Gastroesophageal sphincter (tissue), 4 donors: ENCODE measurements at regions not wholly inside any gene's neighbourhood (a gene's known extent, or its start where the extent isn't known, plus 50 kb on each side); places are given as distances from the start of the nearest gene placed in this dataset.

ENCODE experiments used
- ATAC-seq: fragments of 150-250 bp; one replicate; pipeline ENCODE4 v1.9.1; 2016; ENCODE audit warnings: mild to moderate bottlenecking, moderate library complexity
- H3K27ac ChIP-seq, 4 donors: fragments of 200-600 bp; sonication (generic) in 3 of 4; 1 replicate in 3 of 4; 2 replicates in 1 of 4; pipeline ENCODE4 v1.5.1; 2016 to 2019
- H3K27me3 ChIP-seq: fragments of 200-600 bp; sonication (generic); one replicate; pipeline ENCODE4 v1.5.1; 2019
- H3K36me3 ChIP-seq, 2 donors: fragments of 200-600 bp; sonication (generic); one replicate each; pipeline ENCODE4 v1.5.1; 2019; ENCODE audit warnings: control low read depth in 1 of 2
- H3K4me1 ChIP-seq, 3 donors: fragments of 200-600 bp; sonication (generic); 1 replicate in 2 of 3; 2 replicates in 1 of 3; pipeline ENCODE4 v1.5.1; 2016 to 2019; ENCODE audit warnings: control low read depth in 2 of 3
- H3K4me3 ChIP-seq, 2 donors: fragments of 200-600 bp; sonication (generic); one replicate each; pipeline ENCODE4 v1.5.1; 2019; ENCODE audit warnings: mild to moderate bottlenecking in 1 of 2, moderate library complexity in 1 of 2
- H3K9me3 ChIP-seq, 3 donors: fragments of 200-600 bp; sonication (generic); one replicate each; pipeline ENCODE4 v1.5.1; 2017 to 2019; ENCODE audit warnings: control low read depth in 2 of 3
- CTCF ChIP-seq, 4 experiments: fragments of 200-600 bp in 2 of 4; fragments of 450-650 bp in 2 of 4; sonication (generic) in 1 of 4; IDR thresholded peaks; one replicate each; pipeline ENCODE4 v1.5.1; 2017 to 2019; ENCODE audit warnings: antibody characterized with exemption in 4 of 4, mild to moderate bottlenecking in 2 of 4, moderate library complexity in 2 of 4
- EP300 ChIP-seq: sonication (generic); formaldehyde crosslinking; IDR thresholded peaks from one replicate; pipeline ENCODE4 v1.6.1; 2017; ENCODE audit warnings: antibody characterized with exemption, mild to moderate bottlenecking
- POLR2A ChIP-seq, 2 donors: fragments of 450-650 bp; IDR thresholded peaks; one replicate each; pipeline ENCODE4 v1.6.1; 2017; ENCODE audit warnings: antibody characterized with exemption in 2 of 2, mild to moderate bottlenecking in 2 of 2, moderate library complexity in 1 of 2
- POLR2AphosphoS5 ChIP-seq: sonication (generic); formaldehyde crosslinking; IDR thresholded peaks from one replicate; pipeline ENCODE4 v1.6.1; 2017; ENCODE audit warnings: antibody characterized with exemption
- WGBS, 2 donors: methylation state at CpG; one replicate each; pipeline ENCODE4 v1.1.5; 2018; ENCODE audit warnings: low coverage in 1 of 2; 5-methylcytosine and 5-hydroxymethylcytosine counted together

- H3K27ac ChIP-seq, result peak overlapping the region in 3 of 4 donors; percentile 25 to 50 (median 34)
- TF ChIP-seq POLR2AphosphoS5 (no peak), EP300 (no peak), CTCF (IDR thresholded peaks at IDR 0.05) (no peak), POLR2A (IDR thresholded peaks at IDR 0.05) (no peak)
- 71 to 85% methylated on average over 3 of the region's 3 CpGs for WGBS, 2 donors
- ATAC-seq, result peak; percentile 42
- H3K4me3 ChIP-seq, result no peak overlapping the region
- H3K27me3 ChIP-seq, result no peaks in the 10 kb centered on the region
- H3K9me3 ChIP-seq, result no peaks in the 10 kb centered on the region
- no peaks in the 10 kb centered on the region for H3K36me3 ChIP-seq
- H3K4me1 ChIP-seq, result peaks cover 0 to 32% (median 12%) of the 10 kb centered on the region in 3 donors
These were observed 374.9 kb upstream of the TGFBR2 start for GRCh38 chr3:30231277-30232141.

GRCh38 chr3:30232142-30232541 is 374.3 kb upstream of the TGFBR2 start:
- H3K27me3 ChIP-seq, result no peaks in the 10 kb centered on the region
- ATAC-seq, result no peak
- peaks cover 0 to 27% (median 12%) of the 10 kb centered on the region in 3 donors for H3K4me1 ChIP-seq
- TF ChIP-seq POLR2AphosphoS5 (no peak), POLR2A (IDR thresholded peaks at IDR 0.05) (no peak), EP300 (no peak), CTCF (IDR thresholded peaks at IDR 0.05) (no peak)
- no peak overlapping the region for H3K4me3 ChIP-seq
- no peaks in the 10 kb centered on the region for H3K36me3 ChIP-seq
- peak overlapping the region in 3 of 4 donors; percentile 25 to 50 (median 34) for H3K27ac ChIP-seq
- H3K9me3 ChIP-seq, result no peaks in the 10 kb centered on the region
- WGBS, 2 donors, result 63 to 67% methylated on average over 3 to 4 of the region's 5 CpGs

GRCh38 chr3:30233913-30234646 is 372.3 kb upstream of the TGFBR2 start:
- Histone ChIP-seq H3K27me3 (no peaks in the 10 kb centered on the region), H3K4me3 (no peak overlapping the region), H3K36me3 (no peaks in the 10 kb centered on the region), H3K4me1 (peaks cover 0 to 15% (median 3%) of the 10 kb centered on the region in 3 donors), H3K9me3 (peaks cover 0 to 6% (median 0%) of the 10 kb centered on the region in 3 donors), H3K27ac (peak overlapping the region in 2 of 4 donors; percentile 6 to 12)
- no peak for ATAC-seq
- WGBS, 2 donors, result 48 to 62% methylated on average over 2 of the region's 2 CpGs
- TF ChIP-seq CTCF (IDR thresholded peaks at IDR 0.05) (no peak), POLR2AphosphoS5 (no peak), EP300 (no peak), POLR2A (IDR thresholded peaks at IDR 0.05) (no peak)

GRCh38 chr3:30236011-30236410 is 370.4 kb upstream of the TGFBR2 start:
- no peak for ATAC-seq
- 62 to 75% methylated on average over 3 of the region's 3 CpGs for WGBS, 2 donors
- Histone ChIP-seq H3K36me3 (no peaks in the 10 kb centered on the region), H3K9me3 (peaks cover 0 to 6% (median 0%) of the 10 kb centered on the region in 3 donors), H3K4me1 (peaks cover 0 to 21% (median 5%) of the 10 kb centered on the region in 3 donors), H3K27me3 (no peaks in the 10 kb centered on the region), H3K27ac (no peak overlapping the region), H3K4me3 (no peak overlapping the region)
- TF ChIP-seq EP300 (no peak), POLR2AphosphoS5 (no peak)

GRCh38 chr3:30241721-30242120 is 364.7 kb upstream of the TGFBR2 start:
- TF ChIP-seq CTCF (IDR thresholded peaks at IDR 0.05) (no peak), POLR2A (IDR thresholded peaks at IDR 0.05) (no peak)
- no peak for ATAC-seq
- WGBS, 2 donors, result 93 to 97% methylated on average over 4 of the region's 4 CpGs
- peaks cover 0 to 6% (median 0%) of the 10 kb centered on the region in 3 donors for H3K9me3 ChIP-seq
- no peaks in the 10 kb centered on the region for H3K36me3 ChIP-seq
- H3K27ac ChIP-seq, result no peak overlapping the region
- H3K4me1 ChIP-seq, result peaks cover 0 to 6% (median 2%) of the 10 kb centered on the region in 3 donors
- no peaks in the 10 kb centered on the region for H3K27me3 ChIP-seq
- no peak overlapping the region for H3K4me3 ChIP-seq
